Occipital lobe (tissue), 2 donors: ENCODE measurements at regions not wholly inside any gene's neighbourhood (a gene's known extent, or its start where the extent isn't known, plus 50 kb on each side); places are given as distances from the start of the nearest gene placed in this dataset. TPM values are rescaled to one million over a fixed set of nuclear protein-coding genes. Genes with fewer than 3 reads are reported as not detected.
"Not testable (repeated sequence)": the region's sequence is repeated elsewhere in the genome, so short reads cannot be mapped to it uniquely, and the experiment has no call there.

Source experiments
- DNase-seq: peaks from one replicate; lab custom pipeline; 2025; lab: John Stamatoyannopoulos, UW
- small RNA-seq: library from RNA; depleted of rRNA; stranded (forward); fragments of <200 nt; gene quantifications from one replicate; pipeline ENCODE3, GENCODE V24; 2014

- not testable (repeated sequence) for DNase-seq
These were observed 63.3 kb upstream of the SULF2 start for GRCh38 chr20:47848534-47848933.

- peak; percentile 11 for DNase-seq
These were observed 62.7 kb upstream of the SULF2 start for GRCh38 chr20:47847884-47848485.

- DNase-seq = not testable (repeated sequence)
These were observed 61.9 kb upstream of the SULF2 start for GRCh38 chr20:47847220-47847619.

GRCh38 chr20:47846651-47847050 lies 61.4 kb upstream of the SULF2 start:
- peak; percentile 17 for DNase-seq

GRCh38 chr20:47845382-47845977 lies 60.2 kb upstream of the SULF2 start:
- DNase-seq = not testable (repeated sequence)

GRCh38 chr20:47844568-47844906 lies 59.3 kb upstream of the SULF2 start:
- DNase-seq = not testable (repeated sequence)

GRCh38 chr20:47843886-47844567 lies 58.7 kb upstream of the SULF2 start:
- no peak for DNase-seq

GRCh38 chr20:47842950-47843349 lies 57.7 kb upstream of the SULF2 start:
- DNase-seq = not testable (repeated sequence)

- not testable (repeated sequence) for DNase-seq
These were observed 56.7 kb upstream of the SULF2 start for GRCh38 chr20:47842004-47842403.

- not testable (repeated sequence) for DNase-seq
These were observed 51.1 kb upstream of the SULF2 start for GRCh38 chr20:47836256-47836817.

Small RNA genes lying in the stretch of these regions (small RNA-seq; reads per million reads assigned to genes)
- gene RNA5SP486 (not detected), gene RNU7-144P (not detected), gene RNU7-92P (not detected)
